ENCODE measurements at regions not wholly inside any gene's neighbourhood (a gene's known extent, or its start where the extent isn't known, plus 50 kb on each side); places are given as distances from the start of the nearest gene placed in this dataset.
A peak's percentile ranks its signal among the peaks of the same experiment; 100 is the strongest.

GRCh38 chr13:57784633-57785032, 153.1 kb downstream of the PCDH17 start:
- DNase-seq (ENCODE audit: low spot score), result no peak

GRCh38 chr13:57787058-57787791, 155.7 kb downstream of the PCDH17 start:
- DNase-seq (ENCODE audit: low spot score), result no peak

GRCh38 chr13:57799624-57800023, 168.1 kb downstream of the PCDH17 start:
- DNase-seq (ENCODE audit: low spot score), result no peak

- no peak for DNase-seq (ENCODE audit: low spot score)
Measured at GRCh38 chr13:57813651-57814050, 182.1 kb downstream of the PCDH17 start.

GRCh38 chr13:57815600-57815999, 184.1 kb downstream of the PCDH17 start:
- no peak for DNase-seq (ENCODE audit: low spot score)

- no peak for DNase-seq (ENCODE audit: low spot score)
Measured at GRCh38 chr13:57820924-57821323, 189.4 kb downstream of the PCDH17 start.

- DNase-seq (ENCODE audit: low spot score), result no peak
Measured at GRCh38 chr13:57823704-57824103, 192.2 kb downstream of the PCDH17 start.

GRCh38 chr13:57824121-57824520, 192.6 kb downstream of the PCDH17 start:
- no peak for DNase-seq (ENCODE audit: low spot score)

- no peak for DNase-seq (ENCODE audit: low spot score)
Measured at GRCh38 chr13:57825066-57825465, 193.5 kb downstream of the PCDH17 start.

- DNase-seq (ENCODE audit: low spot score), result no peak
Measured at GRCh38 chr13:57829496-57829895, 198.0 kb downstream of the PCDH17 start.

GRCh38 chr13:57832187-57832586, 200.6 kb downstream of the PCDH17 start:
- no peak for DNase-seq (ENCODE audit: low spot score)

- DNase-seq (ENCODE audit: low spot score), result no peak
Measured at GRCh38 chr13:57837801-57838200, 206.3 kb downstream of the PCDH17 start.

- no peak for DNase-seq (ENCODE audit: low spot score)
Measured at GRCh38 chr13:57843521-57843920, 212.0 kb downstream of the PCDH17 start.

- peak; percentile 2 for DNase-seq (ENCODE audit: low spot score)
Measured at GRCh38 chr13:57846600-57847173, 215.1 kb downstream of the PCDH17 start.

- no peak for DNase-seq (ENCODE audit: low spot score)
Measured at GRCh38 chr13:57857945-57858344, 226.4 kb downstream of the PCDH17 start.

- no peak for DNase-seq (ENCODE audit: low spot score)
Measured at GRCh38 chr13:57858376-57858775, 226.8 kb downstream of the PCDH17 start.

GRCh38 chr13:57862879-57863278, 231.3 kb downstream of the PCDH17 start:
- no peak for DNase-seq (ENCODE audit: low spot score)

GRCh38 chr13:57865600-57866294, 234.2 kb downstream of the PCDH17 start:
- no peak for DNase-seq (ENCODE audit: low spot score)

- DNase-seq (ENCODE audit: low spot score), result no peak
Measured at GRCh38 chr13:57874530-57874929, 243.0 kb downstream of the PCDH17 start.

- DNase-seq (ENCODE audit: low spot score), result no peak
Measured at GRCh38 chr13:57877601-57878000, 246.1 kb downstream of the PCDH17 start.

- DNase-seq (ENCODE audit: low spot score), result no peak
Measured at GRCh38 chr13:57878291-57878690, 246.7 kb downstream of the PCDH17 start.

GRCh38 chr13:57897225-57897624, 265.7 kb downstream of the PCDH17 start:
- DNase-seq (ENCODE audit: low spot score), result no peak

- DNase-seq (ENCODE audit: low spot score), result no peak
Measured at GRCh38 chr13:57899096-57899495, 267.6 kb downstream of the PCDH17 start.
